ENCODE measurements at regions not wholly inside any gene's neighbourhood (a gene's known extent, or its start where the extent isn't known, plus 50 kb on each side); places are given as distances from the start of the nearest gene placed in this dataset.

- peaks cover 0 to 3% (median 3%) of the 10 kb centered on the region in 4 experiments; a peak in 4 of 7 replicates for H3K4me1 ChIP-seq (replicated peaks in 1 of 4; ENCODE audit: control insufficient read depth in 3 of 4, insufficient read depth in 4 of 4, low read length in 3 of 4)
- no peaks in the 10 kb centered on the region for H3K23me2 ChIP-seq (ENCODE audit: low read depth, low read length)
- no peak overlapping the region for H2AFZ ChIP-seq (ENCODE audit: low read length)
- H4K20me1 ChIP-seq (replicated peaks in 1 of 2; ENCODE audit: control insufficient read depth in 1 of 2, insufficient read depth in 2 of 2, low read length in 2 of 2) = no peaks in the 10 kb centered on the region
- no peaks in the 10 kb centered on the region for H3K36me3 ChIP-seq (ENCODE audit: control insufficient read depth in 2 of 4, insufficient read depth in 4 of 4, low read length in 3 of 4)
- no peak overlapping the region for H3K14ac ChIP-seq (ENCODE audit: insufficient read length)
- H2AK5ac ChIP-seq (ENCODE audit: low read depth, low read length) = no peak overlapping the region
- H3K27ac ChIP-seq (ENCODE audit: low read depth, low read length) = no peak overlapping the region
- peak overlapping the region; percentile 34; the same call in 1 of the 2 replicates for H2BK20ac ChIP-seq (ENCODE audit: low read length)
- FAIRE-seq (no peak), DNase-seq (ENCODE audit: low read depth in 1 of 2, low spot score in 2 of 2) (no peak)
- H3K23ac ChIP-seq (ENCODE audit: insufficient read length) = no peak overlapping the region
- H3K9ac ChIP-seq (replicated peaks in 1 of 4; ENCODE audit: extremely low read depth in 1 of 4, low read depth in 3 of 4, low read length in 3 of 4) = no peak overlapping the region
- H4K8ac ChIP-seq (ENCODE audit: extremely low read depth, insufficient read depth, low read length) = no peak overlapping the region
- no peak overlapping the region for H4K91ac ChIP-seq (replicated peaks; ENCODE audit: insufficient read length, low read length)
- WGBS, 2 experiments (ENCODE audit: extremely low coverage in 1 of 2, insufficient coverage in 1 of 2, insufficient read length in 1 of 2, insufficient replicate concordance in 2 of 2, low coverage in 1 of 2, low lambda C conversion rate in 2 of 2, missing lambda C conversion rate in 1 of 2) = 95% methylated on average over 5 of the region's 6 CpGs; no CpG with 5 or more reads in 1 of the 2 experiments
- CTCF ChIA-PET (ENCODE audit: partially characterized antibody) = interaction anchor here (1.1 to 2.4 kb wide), 7 partner anchors 11 to 64 kb away, joined by 3 to 12 read pairs (median 3); no protein-coding TSS in a partner anchor
- H2BK15ac ChIP-seq (ENCODE audit: low read length) = no peak overlapping the region
- no peaks in the 10 kb centered on the region for H3K79me2 ChIP-seq (ENCODE audit: control insufficient read depth in 1 of 2, insufficient read depth in 2 of 2, low read length in 2 of 2)
- H3K18ac ChIP-seq (ENCODE audit: extremely low read depth, low read length) = peak overlapping the region; percentile 83
- peak; percentile 40; the same call in 1 of the 2 replicates for TF ChIP-seq YY1 (IDR thresholded peaks at IDR 0.05; ENCODE audit: low read depth, low read length)
- TF ChIP-seq TAF7 (optimal IDR thresholded peaks at IDR 0.05; ENCODE audit: borderline replicate concordance, low read depth, low read length) = no peak
- no peak overlapping the region for H3K56ac ChIP-seq (replicated peaks; ENCODE audit: insufficient read length, low read depth, low read length)
- peaks cover 0 to 3% of the 10 kb centered on the region in 2 experiments; a peak in 1 of 4 replicates for H3K9me3 ChIP-seq (ENCODE audit: insufficient read depth in 2 of 2, low read depth in 1 of 2, low read length in 1 of 2)
- H2BK12ac ChIP-seq (ENCODE audit: low read depth, low read length) = no peak overlapping the region
- POLR2A ChIA-PET (ENCODE audit: partially characterized antibody) = interaction anchor here (0.6 kb wide), 1 partner anchor 9 kb away, joined by 3 read pairs; no protein-coding TSS in a partner anchor
- H4K5ac ChIP-seq (ENCODE audit: insufficient read length, low read depth, low read length) = no peak overlapping the region
- H3K4me3 ChIP-seq (ENCODE audit: extremely low read depth in 1 of 4, insufficient read depth in 2 of 4, low read depth in 3 of 4, low read length in 4 of 4) = no peak overlapping the region
- H2BK120ac ChIP-seq (replicated peaks; ENCODE audit: low read depth, low read length) = peak overlapping the region; percentile 0
- H3K27me3 ChIP-seq (replicated peaks in 1 of 4; ENCODE audit: control insufficient read depth in 3 of 4, extremely low read depth in 1 of 4, insufficient read depth in 3 of 4, low read length in 3 of 4) = no peaks in the 10 kb centered on the region
- H3K79me1 ChIP-seq (ENCODE audit: low read depth, low read length) = no peaks in the 10 kb centered on the region
- no peak overlapping the region; a peak in 1 of 4 replicates for H3K4me2 ChIP-seq (ENCODE audit: insufficient read depth in 1 of 2, low read depth in 2 of 2, low read length in 2 of 2)
- H3K4ac ChIP-seq (replicated peaks; ENCODE audit: insufficient read length, low read depth, low read length) = peak overlapping the region; percentile 57
- no peak overlapping the region for H2BK5ac ChIP-seq (ENCODE audit: low read depth, low read length)
Measured at GRCh38 chr14:22243971-22244581, 344.9 kb downstream of the DAD1 start.
